Spinal cord (tissue), 9 donors: ENCODE measurements at regions not wholly inside any gene's neighbourhood (a gene's known extent, or its start where the extent isn't known, plus 50 kb on each side); places are given as distances from the start of the nearest gene placed in this dataset.
A peak's percentile ranks its signal among the peaks of the same experiment; 100 is the strongest.

Source experiments
- DNase-seq, 6 donors: peaks; one replicate each; pipeline versions ENCODE4 v3.0.0 to v3.0.0-alpha.2; 2013 to 2015; ENCODE audit warnings: low spot score in 6 of 6, low read depth in 4 of 6
- H3K27ac ChIP-seq: one replicate; pipeline ENCODE4 v1.5.1; 2013; ENCODE audit warnings: low read depth, low read length, control low read depth
- H3K27me3 ChIP-seq: one replicate; pipeline ENCODE4 v1.6.1; 2013; ENCODE audit warnings: low read length; ENCODE audit not compliant: control insufficient read depth, insufficient read depth
- H3K36me3 ChIP-seq: one replicate; pipeline ENCODE4 v1.6.1; 2013; ENCODE audit warnings: low read length; ENCODE audit not compliant: control insufficient read depth, insufficient read depth
- H3K4me1 ChIP-seq: one replicate; pipeline ENCODE4 v1.6.1; 2013; ENCODE audit warnings: low read length; ENCODE audit not compliant: control insufficient read depth, insufficient read depth
- H3K4me3 ChIP-seq: one replicate; pipeline ENCODE4 v1.5.1; 2013; ENCODE audit warnings: low read depth, low read length, control low read depth
- H3K9me3 ChIP-seq: one replicate; pipeline ENCODE4 v1.6.1; 2013; ENCODE audit warnings: low read length; ENCODE audit not compliant: control insufficient read depth, insufficient read depth
- WGBS: methylation state at CpG from one replicate; pipeline ENCODE4 v1.1.5; 2013; ENCODE audit warnings: missing lambda C conversion rate; ENCODE audit not compliant: insufficient coverage; 5-methylcytosine and 5-hydroxymethylcytosine counted together
- donor health status: healthy.

GRCh38 chr17:71171270-71171669 is 949.5 kb upstream of the SOX9 start:
- Histone ChIP-seq H3K4me1 (no peaks in the 10 kb centered on the region), H3K4me3 (no peak overlapping the region), H3K27me3 (no peaks in the 10 kb centered on the region), H3K36me3 (no peaks in the 10 kb centered on the region), H3K27ac (no peak overlapping the region), H3K9me3 (no peaks in the 10 kb centered on the region)
- WGBS: 88% methylated on average over 1 of the region's 2 CpGs
- DNase-seq: no peak

DNA sequence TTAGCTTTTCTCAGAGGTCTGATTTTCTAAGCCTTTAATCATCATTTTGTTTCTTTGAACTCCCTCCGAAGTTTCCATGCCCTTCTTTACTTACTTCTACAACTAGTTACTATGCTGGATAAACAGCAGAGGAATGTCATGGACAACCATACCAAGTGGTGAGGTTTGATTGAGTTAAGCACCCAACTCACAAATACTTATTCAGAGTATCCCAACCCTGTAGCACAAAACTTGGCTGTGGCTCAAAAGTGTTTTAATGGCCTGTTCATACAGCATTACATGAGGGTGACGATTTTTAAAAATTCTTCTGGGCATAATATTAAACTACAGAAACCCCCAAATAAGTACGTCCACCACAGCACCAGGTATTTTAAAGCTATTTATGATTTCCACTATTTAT is 946.8 kb upstream of the SOX9 start:
- Histone ChIP-seq H3K4me3 (no peak overlapping the region), H3K27ac (no peak overlapping the region), H3K27me3 (no peaks in the 10 kb centered on the region), H3K9me3 (no peaks in the 10 kb centered on the region), H3K4me1 (no peaks in the 10 kb centered on the region), H3K36me3 (no peaks in the 10 kb centered on the region)
- WGBS: no CpG with 5 or more reads among the region's 3 CpGs
- no peak for DNase-seq

- WGBS: no CpG with 5 or more reads among the region's 1 CpG
- Histone ChIP-seq H3K4me1 (no peaks in the 10 kb centered on the region), H3K27ac (no peak overlapping the region), H3K9me3 (no peaks in the 10 kb centered on the region), H3K4me3 (no peak overlapping the region), H3K36me3 (no peaks in the 10 kb centered on the region), H3K27me3 (no peaks in the 10 kb centered on the region)
- DNase-seq: peak in 1 of 6 donors; percentile 51
Observed at GRCh38 chr17:71176331-71176730, 944.5 kb upstream of the SOX9 start.

DNA sequence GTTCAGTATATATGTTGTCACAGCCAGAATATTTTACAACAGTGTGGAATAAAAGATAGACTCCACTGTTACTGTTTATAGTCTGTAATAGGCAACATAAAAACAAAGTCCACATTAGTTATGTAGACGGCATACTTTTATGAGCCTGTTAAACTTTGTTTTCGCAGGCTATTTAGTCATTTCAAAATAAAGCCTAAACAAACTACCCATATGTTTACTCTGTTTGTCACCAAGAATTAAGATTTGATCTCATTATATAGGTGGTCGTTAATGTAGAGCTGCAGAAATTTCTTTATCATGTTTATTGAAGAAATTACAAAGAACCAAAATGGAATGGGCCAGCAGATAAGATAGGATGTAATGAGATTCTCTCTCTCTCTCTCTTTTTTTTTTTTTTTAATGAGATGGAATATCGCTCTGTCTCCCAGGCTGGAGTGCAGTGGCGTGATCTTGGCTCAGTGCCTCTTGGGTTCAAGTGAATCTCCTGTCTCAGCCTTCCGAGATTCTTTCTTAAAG is 943.8 kb upstream of the SOX9 start:
- Histone ChIP-seq H3K27ac (no peak overlapping the region), H3K4me3 (no peak overlapping the region), H3K9me3 (no peaks in the 10 kb centered on the region), H3K36me3 (no peaks in the 10 kb centered on the region), H3K27me3 (no peaks in the 10 kb centered on the region), H3K4me1 (no peaks in the 10 kb centered on the region)
- no CpG with 5 or more reads among the region's 6 CpGs for WGBS
- DNase-seq: no peak

GRCh38 chr17:71180801-71181385 is 939.9 kb upstream of the SOX9 start:
- Histone ChIP-seq H3K4me1 (no peaks in the 10 kb centered on the region), H3K36me3 (no peaks in the 10 kb centered on the region), H3K27ac (no peak overlapping the region), H3K4me3 (no peak overlapping the region), H3K27me3 (no peaks in the 10 kb centered on the region), H3K9me3 (no peaks in the 10 kb centered on the region)
- DNase-seq: peak in 3 of 6 donors; percentile 19 to 60 (median 44)
- 31% methylated on average over 2 of the region's 6 CpGs for WGBS

DNA sequence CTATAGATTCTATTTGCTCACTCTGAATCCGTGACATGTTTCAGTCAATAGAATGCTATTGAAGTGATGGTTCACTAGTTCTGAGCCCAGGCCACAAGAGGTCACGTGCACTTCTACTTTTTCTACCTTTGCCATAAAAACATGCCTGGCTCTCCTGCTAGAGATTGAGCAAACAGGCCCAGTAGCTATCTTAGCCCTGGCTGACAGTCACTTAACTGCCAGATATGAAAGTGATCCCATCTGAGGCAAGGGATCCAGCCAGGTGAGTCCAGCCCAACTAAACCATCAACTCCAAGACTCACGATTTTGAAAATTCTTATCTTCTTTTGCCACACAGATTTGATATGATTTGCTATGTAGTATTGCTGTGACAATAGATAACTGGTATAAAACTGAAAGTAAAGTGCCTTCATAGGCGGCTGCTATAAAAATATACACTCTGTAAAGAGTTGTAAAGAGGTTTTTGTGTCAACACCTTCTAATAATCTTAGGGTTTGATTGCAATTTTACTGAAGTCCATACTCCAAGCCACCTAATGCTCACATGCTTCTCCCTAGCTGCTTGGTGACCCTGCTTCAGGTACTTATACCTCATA is 937.7 kb upstream of the SOX9 start:
- Histone ChIP-seq H3K27me3 (no peaks in the 10 kb centered on the region), H3K9me3 (no peaks in the 10 kb centered on the region), H3K4me1 (no peaks in the 10 kb centered on the region), H3K4me3 (no peak overlapping the region), H3K36me3 (no peaks in the 10 kb centered on the region), H3K27ac (no peak overlapping the region)
- 91% methylated on average over 2 of the region's 4 CpGs for WGBS
- no peak for DNase-seq

DNA sequence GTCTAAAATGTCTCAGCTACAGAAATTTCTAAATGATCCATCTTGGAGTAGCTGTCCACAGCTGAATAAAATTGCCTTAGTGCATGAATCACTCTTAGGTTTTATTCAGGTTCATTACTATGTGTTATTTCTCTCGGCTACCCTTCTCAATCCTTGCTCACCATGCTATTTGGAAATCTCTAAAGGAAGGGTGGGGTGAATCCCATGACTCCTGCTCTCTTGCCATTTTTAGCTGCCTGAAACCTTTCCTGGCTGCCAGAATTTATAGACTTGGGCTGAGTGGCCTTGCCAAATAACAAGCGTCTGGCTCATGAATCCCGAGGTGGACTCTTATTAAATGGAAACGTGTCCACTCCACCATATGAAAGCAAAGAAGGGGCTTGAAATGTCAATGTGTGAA is 936.1 kb upstream of the SOX9 start:
- H3K9me3 ChIP-seq: no peaks in the 10 kb centered on the region
- H3K27ac ChIP-seq: no peak overlapping the region
- no peaks in the 10 kb centered on the region for H3K36me3 ChIP-seq
- H3K4me3 ChIP-seq: no peak overlapping the region
- H3K4me1 ChIP-seq: no peaks in the 10 kb centered on the region
- DNase-seq: peak in 2 of 6 donors; percentile 9 to 38
- no peaks in the 10 kb centered on the region for H3K27me3 ChIP-seq
- WGBS: 48% methylated on average over 3 of the region's 4 CpGs

DNA sequence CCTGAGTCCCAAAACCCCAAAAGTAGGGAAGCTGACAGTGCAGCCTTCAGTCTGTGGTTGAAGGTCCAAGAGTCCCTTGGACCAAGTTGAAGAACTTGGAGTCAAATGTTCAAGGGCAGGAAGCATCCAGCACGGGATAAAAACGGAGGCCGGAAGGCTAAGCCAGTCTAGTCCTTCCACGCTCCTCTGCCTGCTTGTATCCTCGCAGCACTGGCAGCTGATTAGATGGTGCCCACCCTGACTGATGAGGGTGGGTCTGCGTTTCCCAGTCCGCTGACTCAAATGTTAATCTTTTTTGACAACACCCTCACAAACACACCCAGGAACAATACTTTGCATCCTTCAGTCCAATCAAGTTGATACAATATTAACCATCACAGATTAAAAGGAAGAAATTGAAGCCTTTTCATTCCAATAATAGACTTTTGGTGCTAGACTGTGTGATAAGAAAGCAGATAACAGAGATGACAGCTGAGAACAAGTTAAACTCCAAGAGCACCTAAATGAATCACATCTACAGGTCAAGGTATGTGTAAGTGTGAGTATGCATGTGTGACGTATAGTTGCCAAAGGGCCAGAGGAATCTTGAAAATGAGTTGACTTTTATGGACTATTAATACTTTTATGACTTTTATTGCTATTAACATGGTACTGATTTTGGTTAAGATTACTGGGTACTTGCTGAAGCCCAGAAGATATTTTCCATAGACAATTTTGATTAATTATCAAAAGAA is 933.5 kb upstream of the SOX9 start:
- H3K27ac ChIP-seq: no peak overlapping the region

GRCh38 chr17:71188811-71189492 is 931.9 kb upstream of the SOX9 start:
- Histone ChIP-seq H3K36me3 (no peaks in the 10 kb centered on the region), H3K9me3 (no peaks in the 10 kb centered on the region), H3K4me1 (no peaks in the 10 kb centered on the region), H3K27me3 (no peaks in the 10 kb centered on the region), H3K4me3 (no peak overlapping the region), H3K27ac (no peak overlapping the region)
- DNase-seq: no peak
- no CpG with 5 or more reads among the region's 2 CpGs for WGBS

More for the DNA sequence above, 933.5 kb upstream of the SOX9 start:
- Histone ChIP-seq H3K4me3 (no peak overlapping the region), H3K36me3 (no peaks in the 10 kb centered on the region), H3K27me3 (no peaks in the 10 kb centered on the region), H3K4me1 (no peaks in the 10 kb centered on the region), H3K9me3 (no peaks in the 10 kb centered on the region)
- no peak for DNase-seq
- WGBS: 96% methylated on average over 5 of the region's 8 CpGs
